Inferior parietal cortex (tissue), 1 donor: ENCODE measurements at regions not wholly inside any gene's neighbourhood (a gene's known extent, or its start where the extent isn't known, plus 50 kb on each side); places are given as distances from the start of the nearest gene placed in this dataset.

Source experiments
- DNase-seq: peaks from one replicate; pipeline ENCODE4 v3.0.0-alpha.2; 2016; ENCODE audit errors: extremely low spot score

GRCh38 chr22:49368976-49369725 is 458.5 kb downstream of the BRD1 start:
- no peak for DNase-seq

GRCh38 chr22:49368221-49368975 is 459.3 kb downstream of the BRD1 start:
- no peak for DNase-seq

- no peak for DNase-seq
These were observed 460.5 kb downstream of the BRD1 start for GRCh38 chr22:49367041-49367697.

GRCh38 chr22:49366437-49366836 is 461.2 kb downstream of the BRD1 start:
- no peak for DNase-seq

GRCh38 chr22:49365910-49366309 is 461.8 kb downstream of the BRD1 start:
- DNase-seq = no peak

GRCh38 chr22:49365191-49365837 is 462.4 kb downstream of the BRD1 start:
- no peak for DNase-seq

- DNase-seq = no peak
These were observed 463.3 kb downstream of the BRD1 start for GRCh38 chr22:49364398-49364797.

GRCh38 chr22:49363526-49364230 is 464.0 kb downstream of the BRD1 start:
- DNase-seq = no peak

GRCh38 chr22:49362211-49362839 is 465.3 kb downstream of the BRD1 start:
- DNase-seq = no peak

GRCh38 chr22:49361164-49361563 is 466.5 kb downstream of the BRD1 start:
- no peak for DNase-seq

- no peak for DNase-seq
These were observed 466.9 kb downstream of the BRD1 start for GRCh38 chr22:49360746-49361145.

- DNase-seq = no peak
These were observed 468.6 kb downstream of the BRD1 start for GRCh38 chr22:49359076-49359475.

GRCh38 chr22:49357661-49358440 is 469.8 kb downstream of the BRD1 start:
- no peak for DNase-seq

GRCh38 chr22:49356428-49356827 is 471.2 kb downstream of the BRD1 start:
- DNase-seq = no peak

GRCh38 chr22:49355211-49355920 is 472.3 kb downstream of the BRD1 start:
- no peak for DNase-seq

- no peak for DNase-seq
These were observed 473.0 kb downstream of the BRD1 start for GRCh38 chr22:49354516-49355210.

- DNase-seq = no peak
These were observed 474.4 kb downstream of the BRD1 start for GRCh38 chr22:49353235-49353634.

GRCh38 chr22:49352361-49353169 is 475.1 kb downstream of the BRD1 start:
- no peak for DNase-seq
